HepG2 (cell line): ENCODE measurements at regions not wholly inside any gene's neighbourhood (a gene's known extent, or its start where the extent isn't known, plus 50 kb on each side); places are given as distances from the start of the nearest gene placed in this dataset.

Source experiments
- ATAC-seq: fragments of 200-7000 bp; cut with Tn5 transposase; 3 replicates; pipeline ENCODE4 v1.9.1; 2020; ENCODE audit warnings: mild to moderate bottlenecking, moderate library complexity
- BruUV-seq: library from RNA; stranded (reverse); fragments of 400-500 nt; replicated peaks from 2 replicates; lab custom pipeline; 2021; lab: Mats Ljungman, UMichigan
- CTCF ChIA-PET: fragments of 300-600 bp; formaldehyde crosslinking; extraction: SDS; loops from one replicate; lab custom pipeline; 2021; ENCODE audit warnings: low total read pairs, inconsistent platforms, low intra/inter-chr PET ratio; lab: Yijun Ruan, JAX
- POLR2A ChIA-PET: fragments of 350-600 bp; sonication (Branson Sonifier 250); formaldehyde crosslinking; loops from one replicate; lab custom pipeline; 2020; ENCODE audit warnings: antibody characterized with exemption, inconsistent platforms; lab: Yijun Ruan, JAX
- DNase-seq: peaks from one replicate; pipeline ENCODE4 v3.0.0-alpha.2; 2015; ENCODE audit warnings: low spot score
- FAIRE-seq: peaks from 3 replicates; lab custom pipeline; 2011; peaks lifted over from hg19 to GRCh38; lab: Jason Lieb, UNC
- H2AFZ ChIP-seq: one replicate; pipeline ENCODE4 v1.6.1; 2011; ENCODE audit warnings: low read length, inconsistent platforms
- H3K27ac ChIP-seq: fragments of 300-600 bp; 3 replicates; pipeline ENCODE4 v1.8.0; 2011; ENCODE audit warnings: mixed run types, mild to moderate bottlenecking, mixed read lengths, low read length, inconsistent platforms; ENCODE audit not compliant: insufficient read depth; ENCODE audit errors: extremely low read length
- H3K27me3 ChIP-seq, 2 experiments: fragments of 200-600 bp in 1 of 2; 2 replicates in 1 of 2; 3 replicates in 1 of 2; pipeline versions ENCODE4 v1.6.0 to v1.8.0; 2011; ENCODE audit warnings: low read length in 2 of 2, mild to moderate bottlenecking in 2 of 2, moderate library complexity in 2 of 2, inconsistent platforms in 1 of 2; ENCODE audit not compliant: insufficient read depth in 2 of 2, control insufficient read depth in 1 of 2
- H3K36me3 ChIP-seq, 2 experiments: fragments of 200-600 bp in 1 of 2; replicated peaks in 1 of 2; 2 replicates in 1 of 2; 3 replicates in 1 of 2; pipeline versions ENCODE4 v1.5.1 to v1.8.0; 2011; ENCODE audit warnings: low read length in 2 of 2, inconsistent platforms in 1 of 2; ENCODE audit not compliant: insufficient read depth in 2 of 2, control insufficient read depth in 1 of 2
- H3K4me1 ChIP-seq: 2 replicates; pipeline ENCODE4 v1.5.1; 2012; ENCODE audit warnings: low read length, inconsistent platforms; ENCODE audit not compliant: insufficient read depth
- H3K4me2 ChIP-seq: 2 replicates; pipeline ENCODE4 v1.6.0; 2011; ENCODE audit warnings: low read depth, low read length, inconsistent platforms
- H3K4me3 ChIP-seq, 3 experiments: fragments of 200-600 bp in 1 of 3; sonication (generic), shearing (Covaris generic) in 1 of 3; replicated peaks in 1 of 3; 2 replicates each; pipeline ENCODE4 v1.5.1; 2011 to 2016; ENCODE audit warnings: low read length in 3 of 3, inconsistent platforms in 2 of 3, low read depth in 2 of 3, mild to moderate bottlenecking in 2 of 3, control low read depth in 1 of 3, mixed read lengths in 1 of 3; ENCODE audit not compliant: insufficient read depth in 1 of 3
- H3K79me2 ChIP-seq: one replicate; pipeline ENCODE4 v1.6.1; 2011; ENCODE audit warnings: low read length, inconsistent platforms; ENCODE audit not compliant: insufficient read depth
- H3K9ac ChIP-seq: 2 replicates; pipeline ENCODE4 v1.6.0; 2011; ENCODE audit warnings: mild to moderate bottlenecking, low read depth, low read length, inconsistent platforms; ENCODE audit not compliant: insufficient read depth
- H3K9me3 ChIP-seq: 2 replicates; pipeline ENCODE4 v1.5.1; 2012; ENCODE audit warnings: mild to moderate bottlenecking, low read length
- H4K20me1 ChIP-seq: 2 replicates; pipeline ENCODE4 v1.6.0; 2011; ENCODE audit warnings: inconsistent platforms, mild to moderate bottlenecking, low read length, moderate library complexity; ENCODE audit not compliant: insufficient read depth
- FOXC1 ChIP-seq: sonication (generic); formaldehyde crosslinking; IDR thresholded peaks from 2 replicates; pipeline ENCODE4 v1.8.0; 2022; ENCODE audit warnings: mild to moderate bottlenecking, missing genetic modification reagents, borderline replicate concordance
- GTF2F1 ChIP-seq: fragments of 150-350 bp; IDR thresholded peaks from 2 replicates; pipeline ENCODE4 v1.6.1; 2014; ENCODE audit warnings: low read length
- JUN ChIP-seq: sonication (generic); formaldehyde crosslinking; IDR thresholded peaks from 2 replicates; pipeline ENCODE4 v1.4.0; 2020; ENCODE audit warnings: mild to moderate bottlenecking, missing genetic modification reagents
- SNRNP70 ChIP-seq: fragments of 200-400 bp; formaldehyde crosslinking; IDR thresholded peaks from 2 replicates; pipeline ENCODE4 v1.6.1; 2017; ENCODE audit warnings: mild to moderate bottlenecking, low read depth, low read length, moderate library complexity
- ZNF230 ChIP-seq: sonication (generic); formaldehyde crosslinking; IDR thresholded peaks from 2 replicates; pipeline ENCODE4 v1.4.0; 2020; ENCODE audit warnings: mild to moderate bottlenecking, missing genetic modification reagents
- ZNF235 ChIP-seq: sonication (generic); formaldehyde crosslinking; IDR thresholded peaks from 2 replicates; pipeline ENCODE4 v1.8.1; 2023; ENCODE audit warnings: mild to moderate bottlenecking, missing genetic modification reagents, borderline replicate concordance
- ZNF652 ChIP-seq: IDR thresholded peaks from 2 replicates; pipeline ENCODE4 v1.6.1; 2016; ENCODE audit warnings: low read depth, borderline replicate concordance
- ZNF724P ChIP-seq: sonication (generic); formaldehyde crosslinking; IDR thresholded peaks from 2 replicates; pipeline ENCODE4 v1.8.0; 2022; ENCODE audit warnings: missing genetic modification reagents, borderline replicate concordance
- in situ Hi-C: cut with HindIII; loops from 2 replicates; pipeline ENCODE4 v1.10.0; 2017; ENCODE audit warnings: low pct_unique_long_range_greater_than_20kb; ENCODE audit not compliant: extremely low pct_ligation_motif_present
- intact Hi-C: fragments of 100-400 bp; cut with micrococcal nuclease; formaldehyde crosslinking; loops from one replicate; pipeline ENCODE4 v1.10.0; 2022; ENCODE audit not compliant: unreplicated experiment
- TF ChIP-seq, protein P1 (sequence below): sonication (generic); formaldehyde crosslinking; IDR thresholded peaks from 2 replicates; pipeline ENCODE4 v1.5.0; 2020; ENCODE audit warnings: missing genetic modification reagents
- TF ChIP-seq, protein P2 (sequence below): IDR thresholded peaks from 2 replicates; pipeline ENCODE4 v1.6.1; 2016; ENCODE audit warnings: mild to moderate bottlenecking
- TF ChIP-seq, protein P3 (sequence below): sonication (generic); formaldehyde crosslinking; IDR thresholded peaks from 2 replicates; pipeline ENCODE4 v1.4.0; 2020; ENCODE audit warnings: missing genetic modification reagents, borderline replicate concordance
- TF ChIP-seq, protein P4 (sequence below): sonication (generic); formaldehyde crosslinking; conservative IDR thresholded peaks from 2 replicates; pipeline ENCODE4 v1.4.0; 2020; ENCODE audit warnings: missing genetic modification reagents

DNA sequence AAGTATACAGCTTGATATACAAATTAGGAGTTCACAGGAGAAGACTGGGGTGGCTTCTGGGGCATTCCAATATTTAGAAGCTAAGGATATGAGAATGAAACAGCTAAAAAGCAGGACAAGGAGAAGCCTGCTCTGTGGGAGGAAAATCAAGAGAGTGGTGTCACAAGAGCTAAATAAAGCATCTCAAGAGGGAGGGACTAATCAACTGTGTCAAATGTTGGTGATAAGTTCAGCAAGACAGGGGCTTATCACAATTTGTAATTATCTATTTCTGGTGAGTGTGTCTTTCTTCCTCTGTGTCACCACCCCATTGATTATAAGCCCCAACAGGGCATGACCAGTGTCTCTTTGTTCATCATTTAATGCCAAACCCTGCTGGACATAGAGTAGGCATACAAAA lies 295.8 kb upstream of the DUSP10 start:
- intact Hi-C loops, result no loop called here
- no peaks in the 10 kb centered on the region for H3K36me3 ChIP-seq
- CTCF ChIA-PET, result no interaction called here
- no peaks in the 10 kb centered on the region for H4K20me1 ChIP-seq
- no peak overlapping the region for H3K9ac ChIP-seq
- H2AFZ ChIP-seq, result no peak overlapping the region
- H3K27me3 ChIP-seq, result no peaks in the 10 kb centered on the region
- H3K4me1 ChIP-seq, result no peaks in the 10 kb centered on the region
- H3K4me2 ChIP-seq, result no peak overlapping the region
- no peak for ATAC-seq
- TF ChIP-seq, protein P1, sequence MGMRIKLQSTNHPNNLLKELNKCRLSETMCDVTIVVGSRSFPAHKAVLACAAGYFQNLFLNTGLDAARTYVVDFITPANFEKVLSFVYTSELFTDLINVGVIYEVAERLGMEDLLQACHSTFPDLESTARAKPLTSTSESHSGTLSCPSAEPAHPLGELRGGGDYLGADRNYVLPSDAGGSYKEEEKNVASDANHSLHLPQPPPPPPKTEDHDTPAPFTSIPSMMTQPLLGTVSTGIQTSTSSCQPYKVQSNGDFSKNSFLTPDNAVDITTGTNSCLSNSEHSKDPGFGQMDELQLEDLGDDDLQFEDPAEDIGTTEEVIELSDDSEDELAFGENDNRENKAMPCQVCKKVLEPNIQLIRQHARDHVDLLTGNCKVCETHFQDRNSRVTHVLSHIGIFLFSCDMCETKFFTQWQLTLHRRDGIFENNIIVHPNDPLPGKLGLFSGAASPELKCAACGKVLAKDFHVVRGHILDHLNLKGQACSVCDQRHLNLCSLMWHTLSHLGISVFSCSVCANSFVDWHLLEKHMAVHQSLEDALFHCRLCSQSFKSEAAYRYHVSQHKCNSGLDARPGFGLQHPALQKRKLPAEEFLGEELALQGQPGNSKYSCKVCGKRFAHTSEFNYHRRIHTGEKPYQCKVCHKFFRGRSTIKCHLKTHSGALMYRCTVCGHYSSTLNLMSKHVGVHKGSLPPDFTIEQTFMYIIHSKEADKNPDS (CRISPR knock-in tag), result no peak
- no peak for TF ChIP-seq FOXC1 (CRISPR knock-in tag)
- TF ChIP-seq JUN, result no peak
- TF ChIP-seq ZNF235, result no peak
- no peak for TF ChIP-seq ZNF230 (CRISPR knock-in tag)
- TF ChIP-seq, protein P2, sequence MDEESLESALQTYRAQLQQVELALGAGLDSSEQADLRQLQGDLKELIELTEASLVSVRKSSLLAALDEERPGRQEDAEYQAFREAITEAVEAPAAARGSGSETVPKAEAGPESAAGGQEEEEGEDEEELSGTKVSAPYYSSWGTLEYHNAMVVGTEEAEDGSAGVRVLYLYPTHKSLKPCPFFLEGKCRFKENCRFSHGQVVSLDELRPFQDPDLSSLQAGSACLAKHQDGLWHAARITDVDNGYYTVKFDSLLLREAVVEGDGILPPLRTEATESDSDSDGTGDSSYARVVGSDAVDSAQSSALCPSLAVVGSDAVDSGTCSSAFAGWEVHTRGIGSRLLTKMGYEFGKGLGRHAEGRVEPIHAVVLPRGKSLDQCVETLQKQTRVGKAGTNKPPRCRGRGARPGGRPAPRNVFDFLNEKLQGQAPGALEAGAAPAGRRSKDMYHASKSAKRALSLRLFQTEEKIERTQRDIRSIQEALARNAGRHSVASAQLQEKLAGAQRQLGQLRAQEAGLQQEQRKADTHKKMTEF (CRISPR knock-in tag), result no peak
- TF ChIP-seq ZNF652 (CRISPR knock-in tag), result no peak
- TF ChIP-seq, protein P3, sequence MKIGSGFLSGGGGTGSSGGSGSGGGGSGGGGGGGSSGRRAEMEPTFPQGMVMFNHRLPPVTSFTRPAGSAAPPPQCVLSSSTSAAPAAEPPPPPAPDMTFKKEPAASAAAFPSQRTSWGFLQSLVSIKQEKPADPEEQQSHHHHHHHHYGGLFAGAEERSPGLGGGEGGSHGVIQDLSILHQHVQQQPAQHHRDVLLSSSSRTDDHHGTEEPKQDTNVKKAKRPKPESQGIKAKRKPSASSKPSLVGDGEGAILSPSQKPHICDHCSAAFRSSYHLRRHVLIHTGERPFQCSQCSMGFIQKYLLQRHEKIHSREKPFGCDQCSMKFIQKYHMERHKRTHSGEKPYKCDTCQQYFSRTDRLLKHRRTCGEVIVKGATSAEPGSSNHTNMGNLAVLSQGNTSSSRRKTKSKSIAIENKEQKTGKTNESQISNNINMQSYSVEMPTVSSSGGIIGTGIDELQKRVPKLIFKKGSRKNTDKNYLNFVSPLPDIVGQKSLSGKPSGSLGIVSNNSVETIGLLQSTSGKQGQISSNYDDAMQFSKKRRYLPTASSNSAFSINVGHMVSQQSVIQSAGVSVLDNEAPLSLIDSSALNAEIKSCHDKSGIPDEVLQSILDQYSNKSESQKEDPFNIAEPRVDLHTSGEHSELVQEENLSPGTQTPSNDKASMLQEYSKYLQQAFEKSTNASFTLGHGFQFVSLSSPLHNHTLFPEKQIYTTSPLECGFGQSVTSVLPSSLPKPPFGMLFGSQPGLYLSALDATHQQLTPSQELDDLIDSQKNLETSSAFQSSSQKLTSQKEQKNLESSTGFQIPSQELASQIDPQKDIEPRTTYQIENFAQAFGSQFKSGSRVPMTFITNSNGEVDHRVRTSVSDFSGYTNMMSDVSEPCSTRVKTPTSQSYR (CRISPR knock-in tag), result no peak
- no peak for TF ChIP-seq GTF2F1
- TF ChIP-seq, protein P4, sequence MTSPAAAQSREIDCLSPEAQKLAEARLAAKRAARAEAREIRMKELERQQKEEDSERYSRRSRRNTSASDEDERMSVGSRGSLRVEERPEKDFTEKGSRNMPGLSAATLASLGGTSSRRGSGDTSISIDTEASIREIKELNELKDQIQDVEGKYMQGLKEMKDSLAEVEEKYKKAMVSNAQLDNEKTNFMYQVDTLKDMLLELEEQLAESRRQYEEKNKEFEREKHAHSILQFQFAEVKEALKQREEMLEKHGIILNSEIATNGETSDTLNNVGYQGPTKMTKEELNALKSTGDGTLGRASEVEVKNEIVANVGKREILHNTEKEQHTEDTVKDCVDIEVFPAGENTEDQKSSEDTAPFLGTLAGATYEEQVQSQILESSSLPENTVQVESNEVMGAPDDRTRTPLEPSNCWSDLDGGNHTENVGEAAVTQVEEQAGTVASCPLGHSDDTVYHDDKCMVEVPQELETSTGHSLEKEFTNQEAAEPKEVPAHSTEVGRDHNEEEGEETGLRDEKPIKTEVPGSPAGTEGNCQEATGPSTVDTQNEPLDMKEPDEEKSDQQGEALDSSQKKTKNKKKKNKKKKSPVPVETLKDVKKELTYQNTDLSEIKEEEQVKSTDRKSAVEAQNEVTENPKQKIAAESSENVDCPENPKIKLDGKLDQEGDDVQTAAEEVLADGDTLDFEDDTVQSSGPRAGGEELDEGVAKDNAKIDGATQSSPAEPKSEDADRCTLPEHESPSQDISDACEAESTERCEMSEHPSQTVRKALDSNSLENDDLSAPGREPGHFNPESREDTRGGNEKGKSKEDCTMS (CRISPR knock-in tag), result no peak
- TF ChIP-seq SNRNP70, result no peak
- TF ChIP-seq ZNF724P (CRISPR knock-in tag), result no peak
- TF ChIP-seq, all 625 proteins: peak for 0
- FAIRE-seq, result no peak
- DNase-seq, result no peak
- H3K9me3 ChIP-seq, result no peaks in the 10 kb centered on the region
- POLR2A ChIA-PET, result no interaction called here
- H3K27ac ChIP-seq, result no peak overlapping the region
- H3K79me2 ChIP-seq, result no peaks in the 10 kb centered on the region
- no TSS peak for BruUV-seq
- in situ Hi-C loops, result no loop called here
- H3K4me3 ChIP-seq, result no peak overlapping the region
